ENCODE measurements at regions not wholly inside any gene's neighbourhood (a gene's known extent, or its start where the extent isn't known, plus 50 kb on each side); places are given as distances from the start of the nearest gene placed in this dataset.

DNA sequence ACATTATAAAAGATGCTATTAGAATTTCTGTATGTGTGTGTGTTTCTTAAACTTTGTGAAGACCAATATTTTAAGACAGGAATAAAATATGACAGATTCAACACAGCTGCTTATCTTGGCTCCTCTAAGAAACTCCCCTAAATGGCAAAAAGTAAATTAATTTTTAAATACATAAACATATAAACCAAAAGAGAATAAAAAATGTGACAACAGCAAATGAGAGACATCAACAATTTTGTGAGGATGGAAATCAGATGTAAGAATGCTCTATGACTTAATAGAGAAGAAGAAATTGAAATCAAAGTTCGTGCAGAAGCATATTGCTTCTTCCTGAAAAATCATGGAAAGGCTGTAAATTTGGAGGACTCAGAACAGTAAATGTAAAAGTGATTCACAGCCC is 1083.8 kb downstream of the FLRT2 start:
- TF ChIP-seq, protein P1, sequence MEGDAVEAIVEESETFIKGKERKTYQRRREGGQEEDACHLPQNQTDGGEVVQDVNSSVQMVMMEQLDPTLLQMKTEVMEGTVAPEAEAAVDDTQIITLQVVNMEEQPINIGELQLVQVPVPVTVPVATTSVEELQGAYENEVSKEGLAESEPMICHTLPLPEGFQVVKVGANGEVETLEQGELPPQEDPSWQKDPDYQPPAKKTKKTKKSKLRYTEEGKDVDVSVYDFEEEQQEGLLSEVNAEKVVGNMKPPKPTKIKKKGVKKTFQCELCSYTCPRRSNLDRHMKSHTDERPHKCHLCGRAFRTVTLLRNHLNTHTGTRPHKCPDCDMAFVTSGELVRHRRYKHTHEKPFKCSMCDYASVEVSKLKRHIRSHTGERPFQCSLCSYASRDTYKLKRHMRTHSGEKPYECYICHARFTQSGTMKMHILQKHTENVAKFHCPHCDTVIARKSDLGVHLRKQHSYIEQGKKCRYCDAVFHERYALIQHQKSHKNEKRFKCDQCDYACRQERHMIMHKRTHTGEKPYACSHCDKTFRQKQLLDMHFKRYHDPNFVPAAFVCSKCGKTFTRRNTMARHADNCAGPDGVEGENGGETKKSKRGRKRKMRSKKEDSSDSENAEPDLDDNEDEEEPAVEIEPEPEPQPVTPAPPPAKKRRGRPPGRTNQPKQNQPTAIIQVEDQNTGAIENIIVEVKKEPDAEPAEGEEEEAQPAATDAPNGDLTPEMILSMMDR (IDR thresholded peaks at IDR 0.05), result no peak
- TF ChIP-seq POLR2A (IDR thresholded peaks at IDR 0.05), result no peak

Data from adrenal gland (tissue), 5 donors.